H1 (cell line): ENCODE measurements at regions not wholly inside any gene's neighbourhood (a gene's known extent, or its start where the extent isn't known, plus 50 kb on each side); places are given as distances from the start of the nearest gene placed in this dataset.

ENCODE experiments used
- CTCF ChIA-PET: fragments of 300-600 bp; sonication (Branson Sonifier 250); formaldehyde crosslinking; loops from one replicate; lab custom pipeline; 2021; ENCODE audit not compliant: partially characterized antibody; lab: Charles Lee
- POLR2A ChIA-PET: fragments of 300-600 bp; sonication (Branson Sonifier 250); formaldehyde crosslinking; loops from one replicate; lab custom pipeline; 2021; ENCODE audit warnings: inconsistent platforms; ENCODE audit not compliant: partially characterized antibody; lab: Charles Lee
- DNase-seq, 2 experiments: peaks; one replicate each; pipeline versions ENCODE4 v3.0.0 to v3.0.0-alpha.2; 2010 to 2022; ENCODE audit warnings: low spot score in 2 of 2, low read depth in 1 of 2, mixed read lengths in 1 of 2
- FAIRE-seq: peaks from 2 replicates; lab custom pipeline; 2011; peaks lifted over from hg19 to GRCh38; lab: Jason Lieb, UNC
- H2AFZ ChIP-seq: 2 replicates; pipeline ENCODE4 v1.8.1; 2012; ENCODE audit warnings: low read length, inconsistent platforms
- H2AK5ac ChIP-seq: 2 replicates; pipeline ENCODE4 v1.6.1; 2013; ENCODE audit warnings: low read depth, low read length
- H2BK120ac ChIP-seq: replicated peaks from 2 replicates; pipeline ENCODE3; 2013; ENCODE audit warnings: low read depth, low read length, inconsistent platforms
- H2BK12ac ChIP-seq: 2 replicates; pipeline ENCODE4 v1.6.1; 2013; ENCODE audit warnings: low read depth, low read length
- H2BK15ac ChIP-seq: 2 replicates; pipeline ENCODE4 v1.6.1; 2013; ENCODE audit warnings: low read length
- H2BK20ac ChIP-seq: 2 replicates; pipeline ENCODE4 v1.6.1; 2013; ENCODE audit warnings: low read length
- H2BK5ac ChIP-seq: 2 replicates; pipeline ENCODE4 v1.6.1; 2013; ENCODE audit warnings: low read depth, low read length
- H3K14ac ChIP-seq: 2 replicates; pipeline ENCODE4 v1.6.1; 2013; ENCODE audit warnings: inconsistent platforms; ENCODE audit not compliant: insufficient read length
- H3K18ac ChIP-seq: 2 replicates; pipeline ENCODE4 v1.6.1; 2013; ENCODE audit warnings: low read length; ENCODE audit errors: extremely low read depth
- H3K23ac ChIP-seq: 2 replicates; pipeline ENCODE4 v1.6.1; 2013; ENCODE audit warnings: inconsistent platforms; ENCODE audit not compliant: insufficient read length
- H3K23me2 ChIP-seq: 2 replicates; pipeline ENCODE4 v1.6.1; 2013; ENCODE audit warnings: low read depth, low read length
- H3K27ac ChIP-seq: 2 replicates; pipeline ENCODE4 v1.6.1; 2011; ENCODE audit warnings: low read depth, low read length, inconsistent platforms
- H3K27me3 ChIP-seq, 4 experiments: replicated peaks in 1 of 4; 1 replicate in 1 of 4; 2 replicates in 3 of 4; pipeline versions ENCODE4 v1.6.1 to v1.8.1; 2011 to 2013; ENCODE audit warnings: low read length in 3 of 4, mild to moderate bottlenecking in 3 of 4, inconsistent platforms in 2 of 4, mixed read lengths in 2 of 4, moderate library complexity in 1 of 4; ENCODE audit not compliant: control insufficient read depth in 3 of 4, insufficient read depth in 3 of 4; ENCODE audit errors: extremely low read depth in 1 of 4
- H3K36me3 ChIP-seq, 4 experiments: 2 replicates each; pipeline versions ENCODE4 v1.6.1 to v1.8.1; 2011 to 2013; ENCODE audit warnings: mild to moderate bottlenecking in 4 of 4, low read length in 3 of 4, moderate library complexity in 2 of 4, control low read depth in 1 of 4, inconsistent platforms in 1 of 4; ENCODE audit not compliant: insufficient read depth in 4 of 4, control insufficient read depth in 2 of 4
- H3K4ac ChIP-seq: replicated peaks from 2 replicates; pipeline ENCODE3; 2013; ENCODE audit warnings: low read length, low read depth, mixed read lengths, inconsistent platforms; ENCODE audit not compliant: insufficient read length
- H3K4me1 ChIP-seq, 4 experiments: replicated peaks in 1 of 4; 1 replicate in 1 of 4; 2 replicates in 3 of 4; pipeline versions ENCODE4 v1.6.1 to v1.8.1; 2011 to 2013; ENCODE audit warnings: low read length in 3 of 4, inconsistent platforms in 2 of 4, mixed read lengths in 1 of 4; ENCODE audit not compliant: insufficient read depth in 4 of 4, control insufficient read depth in 3 of 4
- H3K4me2 ChIP-seq, 2 experiments: 2 replicates each; pipeline versions ENCODE4 v1.6.1 to v1.8.1; 2011 to 2013; ENCODE audit warnings: low read depth in 2 of 2, low read length in 2 of 2, control low read depth in 1 of 2, inconsistent platforms in 1 of 2, mild to moderate bottlenecking in 1 of 2; ENCODE audit not compliant: insufficient read depth in 1 of 2
- H3K4me3 ChIP-seq, 4 experiments: fragments of 200-600, 300-600 bp in 1 of 4; sonication (generic), shearing (Covaris generic), sonication (Bioruptor Twin) in 1 of 4; 2 replicates each; pipeline versions ENCODE4 v1.5.1 to v1.8.1; 2011 to 2016; ENCODE audit warnings: low read length in 4 of 4, low read depth in 3 of 4, control low read depth in 2 of 4, inconsistent platforms in 2 of 4, mild to moderate bottlenecking in 2 of 4, mixed read lengths in 1 of 4, moderate library complexity in 1 of 4; ENCODE audit not compliant: insufficient read depth in 2 of 4; ENCODE audit errors: extremely low read depth in 1 of 4
- H3K56ac ChIP-seq: replicated peaks from 2 replicates; pipeline ENCODE3; 2013; ENCODE audit warnings: low read depth, mild to moderate bottlenecking, mixed read lengths, low read length, inconsistent platforms; ENCODE audit not compliant: insufficient read length
- H3K79me1 ChIP-seq: 2 replicates; pipeline ENCODE4 v1.6.1; 2013; ENCODE audit warnings: low read depth, low read length, control low read depth
- H3K79me2 ChIP-seq, 2 experiments: 2 replicates each; pipeline versions ENCODE4 v1.6.1 to v1.8.1; 2012 to 2013; ENCODE audit warnings: low read length in 2 of 2, mild to moderate bottlenecking in 2 of 2, inconsistent platforms in 1 of 2; ENCODE audit not compliant: insufficient read depth in 2 of 2, control insufficient read depth in 1 of 2
- H3K9ac ChIP-seq, 4 experiments: replicated peaks in 1 of 4; 1 replicate in 1 of 4; 2 replicates in 3 of 4; pipeline versions ENCODE4 v1.6.1 to v1.8.1; 2011 to 2013; ENCODE audit warnings: low read depth in 3 of 4, low read length in 3 of 4, control low read depth in 2 of 4, mild to moderate bottlenecking in 2 of 4, moderate library complexity in 2 of 4, inconsistent platforms in 1 of 4; ENCODE audit errors: extremely low read depth in 1 of 4
- H3K9me3 ChIP-seq, 2 experiments: 2 replicates each; pipeline versions ENCODE4 v1.6.1 to v1.8.1; 2012 to 2013; ENCODE audit warnings: mild to moderate bottlenecking in 2 of 2, moderate library complexity in 2 of 2, control low read depth in 1 of 2, inconsistent platforms in 1 of 2, low read depth in 1 of 2, low read length in 1 of 2, mixed read lengths in 1 of 2; ENCODE audit not compliant: insufficient read depth in 2 of 2
- H4K20me1 ChIP-seq, 2 experiments: replicated peaks in 1 of 2; 2 replicates each; pipeline versions ENCODE3 to v1.8.1; 2011 to 2013; ENCODE audit warnings: inconsistent platforms in 2 of 2, low read length in 2 of 2, mild to moderate bottlenecking in 1 of 2; ENCODE audit not compliant: insufficient read depth in 2 of 2, control insufficient read depth in 1 of 2
- H4K5ac ChIP-seq: 2 replicates; pipeline ENCODE4 v1.6.1; 2013; ENCODE audit warnings: low read length, low read depth, mixed read lengths, inconsistent platforms; ENCODE audit not compliant: insufficient read length
- H4K8ac ChIP-seq: 2 replicates; pipeline ENCODE4 v1.8.0; 2013; ENCODE audit warnings: mild to moderate bottlenecking, moderate library complexity, low read length, inconsistent platforms; ENCODE audit not compliant: insufficient read depth; ENCODE audit errors: extremely low read depth
- H4K91ac ChIP-seq: replicated peaks from 2 replicates; pipeline ENCODE3; 2013; ENCODE audit warnings: low read length, mixed read lengths, inconsistent platforms; ENCODE audit not compliant: insufficient read length
- BCL11A ChIP-seq, 2 experiments: IDR thresholded peaks; one replicate each; pipeline ENCODE4 v1.6.1; 2011; ENCODE audit warnings: low read depth in 2 of 2, low read length in 2 of 2, mild to moderate bottlenecking in 2 of 2
- BRCA1 ChIP-seq: IDR thresholded peaks from 2 replicates; pipeline ENCODE4 v1.6.1; 2012; ENCODE audit warnings: low read depth, low read length, improper control_type of control experiment
- CBX5 ChIP-seq: fragments of 300-800, 300-1000 bp; sonication (generic); IDR thresholded peaks from 2 replicates; pipeline ENCODE4 v1.7.1; 2016; ENCODE audit warnings: antibody characterized with exemption, low read length, low read depth
- CREB1 ChIP-seq: IDR thresholded peaks from 2 replicates; pipeline ENCODE4 v1.6.1; 2012; ENCODE audit warnings: inconsistent platforms
- CTBP2 ChIP-seq: IDR thresholded peaks from 2 replicates; pipeline ENCODE4 v1.7.0; 2011; ENCODE audit warnings: borderline replicate concordance, mild to moderate bottlenecking, moderate library complexity, mixed read lengths, low read length; ENCODE audit not compliant: insufficient read depth, insufficient read length
- GABPA ChIP-seq: IDR thresholded peaks from 2 replicates; pipeline ENCODE4 v1.6.1; 2011; ENCODE audit warnings: mild to moderate bottlenecking, low read length, moderate library complexity, borderline replicate concordance; ENCODE audit not compliant: insufficient read depth
- NRF1 ChIP-seq: IDR thresholded peaks from 2 replicates; pipeline ENCODE4 v1.6.1; 2011; ENCODE audit warnings: mild to moderate bottlenecking, low read depth, low read length, improper control_type of control experiment
- POLR2AphosphoS5 ChIP-seq: IDR thresholded peaks from 2 replicates; pipeline ENCODE4 v1.6.1; 2011; ENCODE audit warnings: low read depth, low read length
- POU5F1 ChIP-seq: IDR thresholded peaks from 2 replicates; pipeline ENCODE4 v1.6.1; 2011; ENCODE audit warnings: low read depth, mild to moderate bottlenecking, low read length, moderate library complexity
- RXRA ChIP-seq: IDR thresholded peaks from 2 replicates; pipeline ENCODE4 v1.6.1; 2011; ENCODE audit warnings: low read depth, mild to moderate bottlenecking, low read length, moderate library complexity; ENCODE audit not compliant: insufficient read depth
- SIN3A ChIP-seq, 2 experiments: IDR thresholded peaks in 1 of 2; conservative IDR thresholded peaks in 1 of 2; 2 replicates each; pipeline ENCODE4 v1.6.1; 2011 to 2012; ENCODE audit warnings: low read length in 2 of 2, improper control_type of control experiment in 1 of 2, low read depth in 1 of 2, mild to moderate bottlenecking in 1 of 2
- SRF ChIP-seq: IDR thresholded peaks from 2 replicates; pipeline ENCODE4 v1.6.1; 2011; ENCODE audit warnings: mild to moderate bottlenecking, low read depth, low read length, moderate library complexity
- TAF7 ChIP-seq: optimal IDR thresholded peaks from 2 replicates; pipeline ENCODE3; 2011; ENCODE audit warnings: low read depth, mild to moderate bottlenecking, inconsistent platforms, low read length, moderate library complexity, borderline replicate concordance
- TBP ChIP-seq: IDR thresholded peaks from 2 replicates; pipeline ENCODE4 v1.6.1; 2011; ENCODE audit warnings: low read depth, low read length, improper control_type of control experiment
- ZNF274 ChIP-seq: IDR thresholded peaks from 2 replicates; pipeline ENCODE4 v1.7.0; 2012; ENCODE audit warnings: low read length, borderline replicate concordance; ENCODE audit errors: extremely low read depth
- WGBS, 2 experiments: shearing (Covaris generic) in 1 of 2; methylation state at CpG; one replicate each; pipeline versions ENCODE4 v1.1.6 to v1.1.7; 2013 to 2015; ENCODE audit warnings: low lambda C conversion rate in 2 of 2, mixed read lengths in 2 of 2, inconsistent platforms in 1 of 2, low coverage in 1 of 2, missing lambda C conversion rate in 1 of 2; ENCODE audit not compliant: insufficient replicate concordance in 2 of 2, insufficient coverage in 1 of 2, insufficient read length in 1 of 2; ENCODE audit errors: extremely low coverage in 1 of 2, missing lambda C conversion rate in 1 of 2; 5-methylcytosine and 5-hydroxymethylcytosine counted together

DNA sequence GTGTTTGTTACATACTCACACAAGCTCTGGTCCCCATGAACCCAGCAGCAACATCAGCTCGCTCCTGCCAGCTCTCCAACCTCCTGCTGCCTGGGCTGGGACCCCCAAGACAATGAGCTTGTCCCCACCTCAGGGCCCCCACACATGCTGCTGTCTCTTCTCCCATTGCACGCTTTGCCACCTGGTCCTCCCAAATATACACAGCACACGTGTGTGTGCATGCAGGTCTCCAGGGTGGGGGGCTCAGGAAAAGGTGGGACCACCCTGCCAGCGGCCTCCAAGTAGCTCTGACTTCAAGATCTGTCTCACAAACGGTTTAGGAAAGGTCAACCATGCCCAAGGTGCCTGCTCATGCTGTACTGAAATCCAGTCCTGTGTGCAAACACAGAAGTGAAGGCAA, 68.1 kb upstream of the CCND1 start:
- Histone ChIP-seq H3K56ac (no peak overlapping the region), H4K20me1 (no peaks in the 10 kb centered on the region), H3K4me1 (no peaks in the 10 kb centered on the region), H3K14ac (no peak overlapping the region), H3K9me3 (no peaks in the 10 kb centered on the region), H2BK15ac (no peak overlapping the region), H2BK12ac (no peak overlapping the region), H3K18ac (no peak overlapping the region), H3K4me2 (no peak overlapping the region), H2BK120ac (no peak overlapping the region), H3K79me1 (no peaks in the 10 kb centered on the region), H3K79me2 (no peaks in the 10 kb centered on the region), H2AFZ (no peak overlapping the region), H4K8ac (no peak overlapping the region), H3K23me2 (no peaks in the 10 kb centered on the region), H3K4ac (no peak overlapping the region), H2BK20ac (0 out of 2 replicates have a peak overlapping the region, but pooled peaks have one; percentile 48), H3K4me3 (no peak overlapping the region), H3K27ac (no peak overlapping the region), H2AK5ac (no peak overlapping the region), H3K36me3 (no peaks in the 10 kb centered on the region), H4K91ac (no peak overlapping the region), H3K23ac (no peak overlapping the region), H3K9ac (no peak overlapping the region), H4K5ac (no peak overlapping the region), H3K27me3 (no peaks in the 10 kb centered on the region), H2BK5ac (no peak overlapping the region)
- no peak for FAIRE-seq
- 92% methylated on average over 5 of the region's 5 CpGs; no CpG with 5 or more reads in 1 of the 2 experiments for WGBS, 2 experiments
- CTCF ChIA-PET, result interaction anchor here (1.0 to 3.4 kb wide), 2 partner anchors 16 to 442 kb away, joined by 3 to 11 read pairs; no protein-coding TSS in a partner anchor
- POLR2A ChIA-PET, result no interaction called here
- no peak for DNase-seq
- TF ChIP-seq POU5F1, result no peak
- TF ChIP-seq POLR2AphosphoS5, result no peak
- no peak for TF ChIP-seq TAF7
- TF ChIP-seq SIN3A (conservative IDR thresholded peaks at IDR 0.05 in 1 of 2, IDR thresholded peaks at IDR 0.05 in 1 of 2; ENCODE audit: low read depth in 1 of 2, low read length in 2 of 2), result no peak
- no peak for TF ChIP-seq RXRA
- TF ChIP-seq NRF1, result no peak
- no peak for TF ChIP-seq CBX5
- TF ChIP-seq GABPA, result no peak
- no peak for TF ChIP-seq ZNF274
- TF ChIP-seq TBP, result no peak
- no peak for TF ChIP-seq BRCA1
- TF ChIP-seq CTBP2, result no peak
- TF ChIP-seq SRF, result no peak
- TF ChIP-seq CREB1, result no peak
- TF ChIP-seq BCL11A (IDR thresholded peaks at IDR 0.05; ENCODE audit: low read depth in 2 of 2, low read length in 2 of 2), result no peak
